ENCODE measurements at regions not wholly inside any gene's neighbourhood (a gene's known extent, or its start where the extent isn't known, plus 50 kb on each side); places are given as distances from the start of the nearest gene placed in this dataset.

DNA sequence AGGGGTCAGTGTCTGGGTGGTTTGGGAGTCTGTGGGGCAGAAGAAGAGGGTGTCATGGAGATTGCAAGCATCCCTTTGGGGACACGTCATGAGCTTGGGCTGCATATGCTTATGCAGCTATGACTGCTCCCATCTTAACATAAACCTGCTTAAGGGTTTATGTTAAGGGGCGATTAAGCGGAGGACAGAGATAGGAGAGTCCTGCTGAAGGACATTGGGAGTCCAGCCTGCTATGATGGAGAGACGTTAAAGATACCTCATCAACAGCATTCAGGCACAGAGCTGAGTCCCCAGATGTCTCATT, 76.8 kb upstream of the AKR1E2 start:
- TF ChIP-seq, protein P1, sequence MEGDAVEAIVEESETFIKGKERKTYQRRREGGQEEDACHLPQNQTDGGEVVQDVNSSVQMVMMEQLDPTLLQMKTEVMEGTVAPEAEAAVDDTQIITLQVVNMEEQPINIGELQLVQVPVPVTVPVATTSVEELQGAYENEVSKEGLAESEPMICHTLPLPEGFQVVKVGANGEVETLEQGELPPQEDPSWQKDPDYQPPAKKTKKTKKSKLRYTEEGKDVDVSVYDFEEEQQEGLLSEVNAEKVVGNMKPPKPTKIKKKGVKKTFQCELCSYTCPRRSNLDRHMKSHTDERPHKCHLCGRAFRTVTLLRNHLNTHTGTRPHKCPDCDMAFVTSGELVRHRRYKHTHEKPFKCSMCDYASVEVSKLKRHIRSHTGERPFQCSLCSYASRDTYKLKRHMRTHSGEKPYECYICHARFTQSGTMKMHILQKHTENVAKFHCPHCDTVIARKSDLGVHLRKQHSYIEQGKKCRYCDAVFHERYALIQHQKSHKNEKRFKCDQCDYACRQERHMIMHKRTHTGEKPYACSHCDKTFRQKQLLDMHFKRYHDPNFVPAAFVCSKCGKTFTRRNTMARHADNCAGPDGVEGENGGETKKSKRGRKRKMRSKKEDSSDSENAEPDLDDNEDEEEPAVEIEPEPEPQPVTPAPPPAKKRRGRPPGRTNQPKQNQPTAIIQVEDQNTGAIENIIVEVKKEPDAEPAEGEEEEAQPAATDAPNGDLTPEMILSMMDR (conservative IDR thresholded peaks at IDR 0.05) = no peak
- no peak overlapping the region for H3K27ac ChIP-seq

DNA sequence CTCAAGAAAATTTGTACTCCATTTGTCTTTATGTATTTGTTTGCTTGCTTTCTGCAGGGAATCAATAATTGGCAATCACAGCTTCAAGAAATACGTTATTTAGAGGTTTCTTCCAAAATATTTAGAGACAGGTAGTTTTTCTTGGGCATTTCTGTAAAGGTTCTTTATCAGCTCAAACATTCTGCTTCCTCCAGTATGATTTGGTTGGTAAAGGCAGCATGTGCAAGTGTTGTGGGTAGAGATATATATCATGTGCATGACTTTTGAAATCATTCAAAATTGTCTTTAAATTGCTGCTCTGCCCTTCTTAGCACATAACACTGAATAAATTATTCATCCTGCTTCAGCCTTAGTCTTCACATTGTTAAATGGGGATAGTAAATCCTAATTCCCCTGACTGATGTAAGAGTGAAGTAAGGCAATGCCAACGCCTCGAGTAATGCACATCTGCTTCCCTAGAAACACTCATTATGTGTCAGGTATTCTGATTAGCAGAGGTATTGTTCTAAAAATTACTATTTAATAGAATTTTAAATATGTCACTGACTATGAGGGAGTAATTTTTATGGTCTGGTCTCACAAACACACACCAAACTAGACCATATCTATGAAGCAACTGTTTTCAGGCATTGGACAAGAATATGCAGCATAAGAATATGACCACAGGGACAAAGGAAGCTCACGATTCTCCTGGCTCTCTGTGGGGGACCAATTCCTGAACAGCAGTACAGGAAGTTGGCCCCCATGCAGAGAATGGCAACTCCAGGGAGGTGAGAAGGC, 77.3 kb upstream of the AKR1E2 start:
- TF ChIP-seq, protein P1 (conservative IDR thresholded peaks at IDR 0.05) = no peak

DNA sequence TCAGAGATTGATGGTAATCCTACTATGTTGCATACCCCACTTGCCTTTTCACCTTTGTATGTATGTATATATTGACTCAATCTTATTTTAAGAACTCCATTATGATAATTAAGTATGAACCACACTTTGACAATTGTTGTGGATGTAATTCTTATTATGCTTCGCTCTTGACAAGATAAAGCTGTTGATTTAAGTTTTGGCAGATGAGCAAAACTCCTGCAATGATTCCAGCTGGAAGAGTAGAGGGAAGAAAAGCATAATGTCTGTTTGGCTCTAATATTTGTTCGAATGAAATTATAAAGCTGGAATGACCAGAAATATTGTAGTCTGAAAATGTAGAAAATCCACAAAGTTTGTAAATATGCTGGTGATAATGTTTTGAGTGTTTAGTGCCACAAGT, 83.8 kb upstream of the AKR1E2 start:
- no peak overlapping the region for H3K27ac ChIP-seq
- TF ChIP-seq, protein P1 (conservative IDR thresholded peaks at IDR 0.05) = no peak

More for the DNA sequence above, 77.3 kb upstream of the AKR1E2 start:
- no peak overlapping the region for H3K27ac ChIP-seq

DNA sequence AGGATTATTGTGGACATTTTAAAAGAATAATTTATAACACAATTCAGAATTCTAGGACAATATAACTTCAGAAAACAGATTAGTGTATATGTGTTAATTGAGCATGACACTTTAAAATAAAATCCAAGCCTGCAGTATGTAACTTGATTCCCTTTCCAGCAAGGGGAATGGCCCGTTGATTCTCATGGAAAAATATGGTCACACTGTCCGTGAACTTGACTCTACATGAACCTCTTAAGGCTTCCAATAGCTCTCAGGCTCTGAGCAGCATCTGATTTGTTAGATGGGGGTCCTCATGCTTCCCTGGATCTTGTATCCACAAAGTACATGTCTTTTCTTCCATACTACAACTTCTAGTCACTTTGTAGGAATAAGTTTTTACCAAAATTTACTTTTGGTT, 85.5 kb upstream of the AKR1E2 start:
- H3K27ac ChIP-seq = no peak overlapping the region
- TF ChIP-seq, protein P1 (conservative IDR thresholded peaks at IDR 0.05) = no peak

DNA sequence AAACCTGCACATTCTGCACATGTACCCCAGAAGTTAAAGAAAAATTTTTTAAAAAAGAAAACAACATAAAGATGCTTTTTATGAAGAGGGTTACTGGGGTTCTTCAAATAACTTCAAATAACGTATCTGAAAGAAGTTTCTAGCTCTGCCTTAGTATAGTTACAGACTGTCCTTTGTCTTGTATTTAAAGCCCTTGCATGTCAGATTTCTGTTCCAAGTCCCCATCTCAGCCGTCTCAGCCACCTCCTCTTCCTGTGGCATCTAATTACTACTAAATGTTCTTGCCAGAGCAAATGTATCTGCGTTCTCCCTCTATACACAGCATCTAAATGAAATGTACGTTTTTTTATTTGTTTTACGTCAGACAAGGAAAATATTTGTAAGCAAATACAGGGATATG, 89.4 kb upstream of the AKR1E2 start:
- TF ChIP-seq, protein P1 (conservative IDR thresholded peaks at IDR 0.05) = no peak
- peak overlapping the region; percentile 79 for H3K27ac ChIP-seq

DNA sequence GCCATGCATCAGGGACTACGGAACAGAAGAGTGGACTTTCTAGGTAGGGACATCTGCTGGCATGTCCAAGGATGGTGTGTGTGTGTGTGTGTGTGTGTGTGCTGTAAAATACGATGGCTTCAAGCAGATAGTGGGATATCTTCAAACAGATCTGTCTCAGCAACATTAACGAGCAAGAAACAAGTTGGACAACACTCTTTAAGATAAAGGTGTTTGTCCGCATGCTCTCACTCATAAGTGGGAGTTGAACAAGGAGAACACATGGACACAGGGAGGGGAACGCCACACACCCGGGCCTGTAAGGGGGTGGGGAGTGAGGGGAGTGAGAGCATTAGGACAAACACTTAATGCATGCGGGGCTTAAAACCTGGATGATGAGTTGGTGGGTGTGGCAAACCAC, 89.8 kb upstream of the AKR1E2 start:
- peak overlapping the region; percentile 79 for H3K27ac ChIP-seq
- TF ChIP-seq, protein P1 (conservative IDR thresholded peaks at IDR 0.05) = no peak

DNA sequence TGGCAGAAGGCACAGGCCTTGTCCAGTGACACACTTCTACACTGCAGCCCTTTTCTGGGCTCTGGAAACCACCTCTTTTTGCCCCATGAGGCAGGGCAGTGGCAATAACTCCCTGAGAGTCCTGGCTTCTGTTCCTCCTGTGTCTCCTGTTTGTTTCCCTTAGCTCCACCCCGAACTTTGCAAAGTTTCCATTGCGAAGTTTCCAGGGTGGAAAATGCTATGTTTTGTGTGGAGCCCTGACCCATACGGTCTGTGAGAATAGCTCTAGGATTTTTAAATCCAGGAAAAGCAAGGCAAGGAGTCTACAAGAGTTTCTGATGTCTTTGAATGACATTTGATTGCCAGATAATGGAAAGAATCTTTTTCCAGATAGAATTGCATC, 92.2 kb upstream of the AKR1E2 start:
- TF ChIP-seq, protein P1 (conservative IDR thresholded peaks at IDR 0.05) = no peak
- no peak overlapping the region for H3K27ac ChIP-seq

Measured in VCaP (cell line).